ENCODE measurements at regions not wholly inside any gene's neighbourhood (a gene's known extent, or its start where the extent isn't known, plus 50 kb on each side); places are given as distances from the start of the nearest gene placed in this dataset.

DNA sequence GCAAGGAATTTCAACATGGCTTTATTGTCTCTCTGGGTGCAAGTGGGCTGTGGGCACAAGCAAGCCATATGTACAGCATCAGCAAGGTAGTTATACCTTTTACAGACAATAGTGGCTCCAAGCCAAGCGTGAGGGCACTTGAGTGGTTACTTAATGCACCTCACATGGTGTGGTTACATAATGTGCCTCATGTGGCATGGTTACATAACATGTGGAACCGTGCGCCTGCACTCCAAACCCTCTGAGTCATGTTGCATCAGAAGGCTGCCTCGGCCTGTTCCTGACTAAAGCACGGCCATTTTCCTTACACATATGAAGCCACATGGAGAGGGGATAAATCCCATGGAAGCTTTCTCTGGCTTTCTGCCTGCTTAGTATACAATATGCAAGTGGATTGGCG is 150.9 kb downstream of the OSTF1 start (continued):
- TF ChIP-seq ZBTB8A (CRISPR knock-in tag; IDR thresholded peaks at IDR 0.05; ENCODE audit: borderline replicate concordance, low read depth) (no peak), KLF12 (CRISPR knock-in tag; IDR thresholded peaks at IDR 0.05; ENCODE audit: borderline replicate concordance) (no peak), ZNF878 (CRISPR knock-in tag; IDR thresholded peaks at IDR 0.05) (peak; percentile 43; the same call in 1 of the 2 replicates), SOX6 (IDR thresholded peaks at IDR 0.05) (no peak), SOX6 (CRISPR knock-in tag; IDR thresholded peaks at IDR 0.05) (peak; percentile 82), ZNF570 (CRISPR knock-in tag; IDR thresholded peaks at IDR 0.05; ENCODE audit: borderline replicate concordance) (no peak), NR2F6 (IDR thresholded peaks at IDR 0.05) (no peak), NR2F6 (CRISPR knock-in tag; IDR thresholded peaks at IDR 0.05) (0 out of 2 replicates have a peak, but pooled peaks have one; percentile 22), ZNF782 (CRISPR knock-in tag; IDR thresholded peaks at IDR 0.05; ENCODE audit: borderline replicate concordance) (peak; percentile 72; the same call in 1 of the 2 replicates), KAT8 (CRISPR knock-in tag; IDR thresholded peaks at IDR 0.05) (0 out of 2 replicates have a peak, but pooled peaks have one; percentile 25), PHF20 (CRISPR knock-in tag; IDR thresholded peaks at IDR 0.05) (peak; percentile 37; the same call in 1 of the 2 replicates), SAP130 (CRISPR knock-in tag; IDR thresholded peaks at IDR 0.05; ENCODE audit: low read depth) (peak; percentile 39; the same call in 1 of the 2 replicates), ZFY (CRISPR knock-in tag; IDR thresholded peaks at IDR 0.05) (no peak), ZNF441 (CRISPR knock-in tag; IDR thresholded peaks at IDR 0.05; ENCODE audit: borderline replicate concordance) (no peak), SETDB1 (CRISPR knock-in tag; IDR thresholded peaks at IDR 0.05; ENCODE audit: borderline replicate concordance) (no peak), SALL1 (CRISPR knock-in tag; IDR thresholded peaks at IDR 0.05) (peak; percentile 39; the same call in 1 of the 2 replicates), HNRNPLL (IDR thresholded peaks at IDR 0.05; ENCODE audit: low read depth, low read length, poor library complexity, severe bottlenecking) (no peak), RBM39 (IDR thresholded peaks at IDR 0.05; ENCODE audit: low read depth, low read length, poor library complexity, severe bottlenecking) (no peak), TARDBP (CRISPR knock-in tag; IDR thresholded peaks at IDR 0.05) (0 out of 2 replicates have a peak, but pooled peaks have one; percentile 41)
- TF ChIP-seq, protein P1, sequence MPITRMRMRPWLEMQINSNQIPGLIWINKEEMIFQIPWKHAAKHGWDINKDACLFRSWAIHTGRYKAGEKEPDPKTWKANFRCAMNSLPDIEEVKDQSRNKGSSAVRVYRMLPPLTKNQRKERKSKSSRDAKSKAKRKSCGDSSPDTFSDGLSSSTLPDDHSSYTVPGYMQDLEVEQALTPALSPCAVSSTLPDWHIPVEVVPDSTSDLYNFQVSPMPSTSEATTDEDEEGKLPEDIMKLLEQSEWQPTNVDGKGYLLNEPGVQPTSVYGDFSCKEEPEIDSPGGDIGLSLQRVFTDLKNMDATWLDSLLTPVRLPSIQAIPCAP (CRISPR knock-in tag; IDR thresholded peaks at IDR 0.05; ENCODE audit: low read depth) = no peak
- TF ChIP-seq, protein P2, sequence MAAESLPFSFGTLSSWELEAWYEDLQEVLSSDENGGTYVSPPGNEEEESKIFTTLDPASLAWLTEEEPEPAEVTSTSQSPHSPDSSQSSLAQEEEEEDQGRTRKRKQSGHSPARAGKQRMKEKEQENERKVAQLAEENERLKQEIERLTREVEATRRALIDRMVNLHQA (CRISPR knock-in tag; IDR thresholded peaks at IDR 0.05) = no peak
- TF ChIP-seq, protein P3, sequence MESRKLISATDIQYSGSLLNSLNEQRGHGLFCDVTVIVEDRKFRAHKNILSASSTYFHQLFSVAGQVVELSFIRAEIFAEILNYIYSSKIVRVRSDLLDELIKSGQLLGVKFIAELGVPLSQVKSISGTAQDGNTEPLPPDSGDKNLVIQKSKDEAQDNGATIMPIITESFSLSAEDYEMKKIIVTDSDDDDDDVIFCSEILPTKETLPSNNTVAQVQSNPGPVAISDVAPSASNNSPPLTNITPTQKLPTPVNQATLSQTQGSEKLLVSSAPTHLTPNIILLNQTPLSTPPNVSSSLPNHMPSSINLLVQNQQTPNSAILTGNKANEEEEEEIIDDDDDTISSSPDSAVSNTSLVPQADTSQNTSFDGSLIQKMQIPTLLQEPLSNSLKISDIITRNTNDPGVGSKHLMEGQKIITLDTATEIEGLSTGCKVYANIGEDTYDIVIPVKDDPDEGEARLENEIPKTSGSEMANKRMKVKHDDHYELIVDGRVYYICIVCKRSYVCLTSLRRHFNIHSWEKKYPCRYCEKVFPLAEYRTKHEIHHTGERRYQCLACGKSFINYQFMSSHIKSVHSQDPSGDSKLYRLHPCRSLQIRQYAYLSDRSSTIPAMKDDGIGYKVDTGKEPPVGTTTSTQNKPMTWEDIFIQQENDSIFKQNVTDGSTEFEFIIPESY (CRISPR knock-in tag; IDR thresholded peaks at IDR 0.05) = peak; percentile 46; the same call in 1 of the 2 replicates
- TF ChIP-seq, protein P4, sequence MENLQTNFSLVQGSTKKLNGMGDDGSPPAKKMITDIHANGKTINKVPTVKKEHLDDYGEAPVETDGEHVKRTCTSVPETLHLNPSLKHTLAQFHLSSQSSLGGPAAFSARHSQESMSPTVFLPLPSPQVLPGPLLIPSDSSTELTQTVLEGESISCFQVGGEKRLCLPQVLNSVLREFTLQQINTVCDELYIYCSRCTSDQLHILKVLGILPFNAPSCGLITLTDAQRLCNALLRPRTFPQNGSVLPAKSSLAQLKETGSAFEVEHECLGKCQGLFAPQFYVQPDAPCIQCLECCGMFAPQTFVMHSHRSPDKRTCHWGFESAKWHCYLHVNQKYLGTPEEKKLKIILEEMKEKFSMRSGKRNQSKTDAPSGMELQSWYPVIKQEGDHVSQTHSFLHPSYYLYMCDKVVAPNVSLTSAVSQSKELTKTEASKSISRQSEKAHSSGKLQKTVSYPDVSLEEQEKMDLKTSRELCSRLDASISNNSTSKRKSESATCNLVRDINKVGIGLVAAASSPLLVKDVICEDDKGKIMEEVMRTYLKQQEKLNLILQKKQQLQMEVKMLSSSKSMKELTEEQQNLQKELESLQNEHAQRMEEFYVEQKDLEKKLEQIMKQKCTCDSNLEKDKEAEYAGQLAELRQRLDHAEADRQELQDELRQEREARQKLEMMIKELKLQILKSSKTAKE (CRISPR knock-in tag; IDR thresholded peaks at IDR 0.05; ENCODE audit: borderline replicate concordance) = peak; percentile 33; the same call in 1 of the 2 replicates
- TF ChIP-seq, protein P5, sequence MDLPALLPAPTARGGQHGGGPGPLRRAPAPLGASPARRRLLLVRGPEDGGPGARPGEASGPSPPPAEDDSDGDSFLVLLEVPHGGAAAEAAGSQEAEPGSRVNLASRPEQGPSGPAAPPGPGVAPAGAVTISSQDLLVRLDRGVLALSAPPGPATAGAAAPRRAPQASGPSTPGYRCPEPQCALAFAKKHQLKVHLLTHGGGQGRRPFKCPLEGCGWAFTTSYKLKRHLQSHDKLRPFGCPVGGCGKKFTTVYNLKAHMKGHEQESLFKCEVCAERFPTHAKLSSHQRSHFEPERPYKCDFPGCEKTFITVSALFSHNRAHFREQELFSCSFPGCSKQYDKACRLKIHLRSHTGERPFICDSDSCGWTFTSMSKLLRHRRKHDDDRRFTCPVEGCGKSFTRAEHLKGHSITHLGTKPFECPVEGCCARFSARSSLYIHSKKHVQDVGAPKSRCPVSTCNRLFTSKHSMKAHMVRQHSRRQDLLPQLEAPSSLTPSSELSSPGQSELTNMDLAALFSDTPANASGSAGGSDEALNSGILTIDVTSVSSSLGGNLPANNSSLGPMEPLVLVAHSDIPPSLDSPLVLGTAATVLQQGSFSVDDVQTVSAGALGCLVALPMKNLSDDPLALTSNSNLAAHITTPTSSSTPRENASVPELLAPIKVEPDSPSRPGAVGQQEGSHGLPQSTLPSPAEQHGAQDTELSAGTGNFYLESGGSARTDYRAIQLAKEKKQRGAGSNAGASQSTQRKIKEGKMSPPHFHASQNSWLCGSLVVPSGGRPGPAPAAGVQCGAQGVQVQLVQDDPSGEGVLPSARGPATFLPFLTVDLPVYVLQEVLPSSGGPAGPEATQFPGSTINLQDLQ (CRISPR knock-in tag; IDR thresholded peaks at IDR 0.05) = no peak
